Heart left ventricle (tissue), 16 donors: ENCODE measurements at regions not wholly inside any gene's neighbourhood (a gene's known extent, or its start where the extent isn't known, plus 50 kb on each side); places are given as distances from the start of the nearest gene placed in this dataset.

ENCODE experiments used
- ATAC-seq, 4 donors: fragments of 200-7000 bp; cut with Tn5 transposase; one replicate each; pipeline ENCODE4 v1.9.1; 2020 to 2022; ENCODE audit warnings: moderate library complexity in 4 of 4, mild to moderate bottlenecking in 3 of 4, moderate number of reproducible peaks in 1 of 4
- DNase-seq, 5 donors: peaks; one replicate each; pipeline ENCODE4 v3.0.0-alpha.2; 2020
- H3K27ac ChIP-seq, 12 donors: fragments of 200-600 bp; sonication (generic) in 4 of 12; one replicate each; pipeline versions ENCODE4 v1.5.0 to v1.8.0; 2016 to 2022; ENCODE audit warnings: mild to moderate bottlenecking in 2 of 12
- H3K27me3 ChIP-seq, 9 donors: fragments of 200-600 bp; sonication (generic) in 2 of 9; one replicate each; pipeline versions ENCODE4 v1.5.1 to v1.8.0; 2016 to 2022; ENCODE audit warnings: mild to moderate bottlenecking in 3 of 9
- H3K36me3 ChIP-seq, 9 donors: fragments of 200-600 bp; sonication (generic) in 2 of 9; one replicate each; pipeline versions ENCODE4 v1.5.0 to v1.8.0; 2018 to 2022; ENCODE audit warnings: mild to moderate bottlenecking in 2 of 9
- H3K4me1 ChIP-seq, 12 donors: fragments of 200-600 bp; sonication (generic) in 4 of 12; one replicate each; pipeline versions ENCODE4 v1.5.0 to v1.8.0; 2016 to 2022; ENCODE audit warnings: mild to moderate bottlenecking in 3 of 12
- H3K4me3 ChIP-seq, 12 donors: fragments of 200-600 bp; sonication (generic) in 4 of 12; one replicate each; pipeline versions ENCODE4 v1.5.0 to v1.8.0; 2017 to 2022; ENCODE audit warnings: mild to moderate bottlenecking in 9 of 12, moderate library complexity in 4 of 12
- H3K9me3 ChIP-seq, 12 donors: fragments of 200-600 bp; sonication (generic) in 4 of 12; one replicate each; pipeline versions ENCODE4 v1.5.0 to v1.8.0; 2016 to 2022; ENCODE audit warnings: mild to moderate bottlenecking in 1 of 12
- POLR2A ChIP-seq, 2 donors: fragments of 450-650 bp; IDR thresholded peaks; one replicate each; pipeline ENCODE4 v1.6.1; 2017; ENCODE audit warnings: antibody characterized with exemption in 2 of 2, mild to moderate bottlenecking in 2 of 2, moderate library complexity in 2 of 2
- WGBS, 4 donors: extraction: QIAGEN DNeasy Blood & Tissue Kit in 2 of 4; methylation state at CpG; one replicate each; pipeline versions ENCODE4 v1.1.5 to v1.1.7; 2013 to 2018; 5-methylcytosine and 5-hydroxymethylcytosine counted together
- intact Hi-C, 10 donors: fragments of 100-400 bp; cut with DNase I; formaldehyde crosslinking; loops; one replicate each; pipeline versions ENCODE4 v1.11.1 to v1.14.2; 2022
- TF ChIP-seq, protein P1 (sequence below), 12 donors: fragments of 200-600 bp; sonication (generic) in 4 of 12; IDR thresholded peaks; one replicate each; pipeline versions ENCODE4 v1.5.0 to v1.8.0; 2018 to 2022; ENCODE audit warnings: antibody characterized with exemption in 12 of 12, mild to moderate bottlenecking in 5 of 12
- donor health status: ischemic (EF 13 %, LVEDD 7.1; RV severe dilation, severe dysfunction).
- donor health status: healthy with polysubstance abuse.
- donor health status: DM: no; HTN: yes; CAD: no.
- donor health status: DM: no; HTN: no; CAD: no.
- donor health status: ischemic (EF 25% LVEDD 6.9; RV normal size, moderate dysfunction).
- donor health status: ischemic (EF 25% LVEDD 5.7; RV mildly dilated, moderate dysfunction).
- donor health status: healthy.
- donor health status: DM: yes; HTN: yes; CAD: no.
- donor health status: ischemic (EF 35%, LVEDD 5.7; RV mildly dilated, moderate dysfunction).
- donor health status: nonischemic (EF 11% LVEDD 7.7; RV severe dilation, severe dysfunction).
- donor health status: DM: yes; HTN: yes; CAD: no.
- donor health status: PGD.
- donor health status: ischemic (EF 29% LVEDD 5.4; RV normal size, mild dysfunction).
- donor health status: nonischemic (EF 23%, LVEDD 6.1; RV moderate dilation, normal function).

GRCh38 chr14:58887931-58888330, 250.2 kb downstream of the DACT1 start:
- ATAC-seq (no peak), DNase-seq (no peak)
- WGBS, 4 donors = 89 to 93% (median 91%) methylated on average over 2 of the region's 2 CpGs
- H3K36me3 ChIP-seq = no peaks in the 10 kb centered on the region
- intact Hi-C loops = no loop called here
- H3K27me3 ChIP-seq = no peaks in the 10 kb centered on the region
- H3K9me3 ChIP-seq = peaks cover 0 to 3% (median 0%) of the 10 kb centered on the region in 12 donors
- TF ChIP-seq, protein P1, sequence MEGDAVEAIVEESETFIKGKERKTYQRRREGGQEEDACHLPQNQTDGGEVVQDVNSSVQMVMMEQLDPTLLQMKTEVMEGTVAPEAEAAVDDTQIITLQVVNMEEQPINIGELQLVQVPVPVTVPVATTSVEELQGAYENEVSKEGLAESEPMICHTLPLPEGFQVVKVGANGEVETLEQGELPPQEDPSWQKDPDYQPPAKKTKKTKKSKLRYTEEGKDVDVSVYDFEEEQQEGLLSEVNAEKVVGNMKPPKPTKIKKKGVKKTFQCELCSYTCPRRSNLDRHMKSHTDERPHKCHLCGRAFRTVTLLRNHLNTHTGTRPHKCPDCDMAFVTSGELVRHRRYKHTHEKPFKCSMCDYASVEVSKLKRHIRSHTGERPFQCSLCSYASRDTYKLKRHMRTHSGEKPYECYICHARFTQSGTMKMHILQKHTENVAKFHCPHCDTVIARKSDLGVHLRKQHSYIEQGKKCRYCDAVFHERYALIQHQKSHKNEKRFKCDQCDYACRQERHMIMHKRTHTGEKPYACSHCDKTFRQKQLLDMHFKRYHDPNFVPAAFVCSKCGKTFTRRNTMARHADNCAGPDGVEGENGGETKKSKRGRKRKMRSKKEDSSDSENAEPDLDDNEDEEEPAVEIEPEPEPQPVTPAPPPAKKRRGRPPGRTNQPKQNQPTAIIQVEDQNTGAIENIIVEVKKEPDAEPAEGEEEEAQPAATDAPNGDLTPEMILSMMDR (IDR thresholded peaks at IDR 0.05) = no peak
- no peak for TF ChIP-seq POLR2A (IDR thresholded peaks at IDR 0.05)
- H3K4me3 ChIP-seq = no peak overlapping the region
- H3K27ac ChIP-seq = no peak overlapping the region
- no peaks in the 10 kb centered on the region for H3K4me1 ChIP-seq

- H3K4me1 ChIP-seq = no peaks in the 10 kb centered on the region
- ATAC-seq = peak in 2 of 4 donors; percentile 66 to 92
- WGBS, 4 donors = 63 to 79% (median 67%) methylated on average over 4 of the region's 4 CpGs
- no peak overlapping the region for H3K4me3 ChIP-seq
- no peaks in the 10 kb centered on the region for H3K9me3 ChIP-seq
- TF ChIP-seq POLR2A (IDR thresholded peaks at IDR 0.05) = no peak
- TF ChIP-seq, protein P1 (IDR thresholded peaks at IDR 0.05) = no peak
- DNase-seq = no peak
- intact Hi-C loops = no loop called here
- peak overlapping the region in 4 of 12 donors; percentile 9 to 68 (median 42) for H3K27ac ChIP-seq
- no peaks in the 10 kb centered on the region for H3K27me3 ChIP-seq
- no peaks in the 10 kb centered on the region for H3K36me3 ChIP-seq
These were observed 261.0 kb downstream of the DACT1 start for GRCh38 chr14:58898655-58899316.

- Histone ChIP-seq H3K27me3 (no peaks in the 10 kb centered on the region), H3K9me3 (no peaks in the 10 kb centered on the region), H3K27ac (peak overlapping the region in 4 of 12 donors; percentile 9 to 68 (median 42)), H3K36me3 (no peaks in the 10 kb centered on the region), H3K4me1 (no peaks in the 10 kb centered on the region), H3K4me3 (no peak overlapping the region)
- DNase-seq (no peak), ATAC-seq (peak in 2 of 4 donors; percentile 50 to 90)
- WGBS, 4 donors = 45 to 69% (median 67%) methylated on average over 3 of the region's 3 CpGs
- TF ChIP-seq POLR2A (IDR thresholded peaks at IDR 0.05) = no peak
- TF ChIP-seq, protein P1 (IDR thresholded peaks at IDR 0.05) = no peak
- intact Hi-C loops = no loop called here
These were observed 261.6 kb downstream of the DACT1 start for GRCh38 chr14:58899317-58899713.

GRCh38 chr14:58901826-58902225, 264.1 kb downstream of the DACT1 start:
- no peak for DNase-seq
- TF ChIP-seq, protein P1 (IDR thresholded peaks at IDR 0.05) = no peak
- TF ChIP-seq POLR2A (IDR thresholded peaks at IDR 0.05) = no peak
- intact Hi-C loops = no loop called here

More at GRCh38 chr14:58901826-58902225, 264.1 kb downstream of the DACT1 start:
- H3K9me3 ChIP-seq = no peaks in the 10 kb centered on the region
- no peak overlapping the region for H3K4me3 ChIP-seq
- H3K4me1 ChIP-seq = no peaks in the 10 kb centered on the region
- no peaks in the 10 kb centered on the region for H3K27me3 ChIP-seq
- no peak overlapping the region for H3K27ac ChIP-seq
- no peak for ATAC-seq
- H3K36me3 ChIP-seq = no peaks in the 10 kb centered on the region
